GM19467 (cell line): ENCODE measurements at regions not wholly inside any gene's neighbourhood (a gene's known extent, or its start where the extent isn't known, plus 50 kb on each side); places are given as distances from the start of the nearest gene placed in this dataset.
"Not testable (repeated sequence)": the region's sequence is repeated elsewhere in the genome, so short reads cannot be mapped to it uniquely, and the experiment has no call there.

Experiments used
- ATAC-seq: cut with Tn5 transposase; IDR thresholded peaks from one replicate; pipeline ENCODE4 v1.9.1; 2021; ENCODE audit warnings: mild to moderate bottlenecking, moderate library complexity; ENCODE audit not compliant: unreplicated experiment

GRCh38 chr14:49946320-49947141 lies 53.6 kb downstream of the ARF6 start:
- ATAC-seq, result no peak

- no peak for ATAC-seq
These were observed 54.6 kb downstream of the ARF6 start for GRCh38 chr14:49947506-49947905.

- no peak for ATAC-seq
These were observed 57.7 kb downstream of the ARF6 start for GRCh38 chr14:49950275-49951228.

- ATAC-seq, result no peak
These were observed 58.3 kb downstream of the ARF6 start for GRCh38 chr14:49951229-49951607.

- no peak for ATAC-seq
These were observed 58.9 kb downstream of the ARF6 start for GRCh38 chr14:49951691-49952345.

GRCh38 chr14:49953196-49953595 lies 60.3 kb downstream of the ARF6 start:
- ATAC-seq, result no peak

- ATAC-seq, result no peak
These were observed 61.3 kb downstream of the ARF6 start for GRCh38 chr14:49954171-49954631.

- no peak for ATAC-seq
These were observed 62.1 kb downstream of the ARF6 start for GRCh38 chr14:49955024-49955423.

- no peak for ATAC-seq
These were observed 64.4 kb downstream of the ARF6 start for GRCh38 chr14:49957089-49957852.

- peak; percentile 47 for ATAC-seq
These were observed 67.0 kb downstream of the ARF6 start for GRCh38 chr14:49959822-49960408.

- ATAC-seq, result no peak
These were observed 67.6 kb downstream of the ARF6 start for GRCh38 chr14:49960453-49960852.

- no peak for ATAC-seq
These were observed 68.7 kb downstream of the ARF6 start for GRCh38 chr14:49961270-49962222.

- no peak for ATAC-seq
These were observed 69.7 kb downstream of the ARF6 start for GRCh38 chr14:49962621-49963020.

- not testable (repeated sequence) for ATAC-seq
These were observed 72.3 kb downstream of the ARF6 start for GRCh38 chr14:49965068-49965651.

GRCh38 chr14:49966304-49966809 lies 73.5 kb downstream of the ARF6 start:
- ATAC-seq, result no peak

- no peak for ATAC-seq
These were observed 74.2 kb downstream of the ARF6 start for GRCh38 chr14:49966971-49967630.

- no peak for ATAC-seq
These were observed 77.1 kb downstream of the ARF6 start for GRCh38 chr14:49969961-49970360.
